Glutamatergic neuron (in vitro differentiated cells): ENCODE measurements at regions not wholly inside any gene's neighbourhood (a gene's known extent, or its start where the extent isn't known, plus 50 kb on each side); places are given as distances from the start of the nearest gene placed in this dataset.
A peak's percentile ranks its signal among the peaks of the same experiment; 100 is the strongest.

ENCODE experiments used
- DNase-seq: peaks from one replicate; pipeline ENCODE4 v3.0.0; 2022
- H3K27ac Mint-ChIP-seq: one replicate; pipeline ENCODE4 v1.8.0; 2020; ENCODE audit warnings: mild to moderate bottlenecking, mixed read lengths, inconsistent platforms; ENCODE audit not compliant: unreplicated experiment
- H3K27me3 Mint-ChIP-seq: one replicate; pipeline ENCODE4 v1.8.0; 2020; ENCODE audit warnings: mild to moderate bottlenecking, moderate library complexity, mixed read lengths, inconsistent platforms; ENCODE audit not compliant: unreplicated experiment
- H3K36me3 Mint-ChIP-seq: one replicate; pipeline ENCODE4 v1.8.0; 2020; ENCODE audit warnings: mild to moderate bottlenecking, mixed read lengths, inconsistent platforms; ENCODE audit not compliant: unreplicated experiment
- H3K4me1 Mint-ChIP-seq: one replicate; pipeline ENCODE4 v1.8.0; 2020; ENCODE audit warnings: mild to moderate bottlenecking, low read depth, mixed read lengths, inconsistent platforms; ENCODE audit not compliant: unreplicated experiment
- H3K4me3 Mint-ChIP-seq: one replicate; pipeline ENCODE4 v1.8.0; 2020; ENCODE audit warnings: mild to moderate bottlenecking, mixed read lengths, inconsistent platforms; ENCODE audit not compliant: unreplicated experiment
- H3K9me3 Mint-ChIP-seq: one replicate; pipeline ENCODE4 v1.8.0; 2020; ENCODE audit warnings: mild to moderate bottlenecking, moderate library complexity, mixed read lengths, inconsistent platforms; ENCODE audit not compliant: unreplicated experiment
- CTCF ChIP-seq: fragments of 200-600 bp; sonication (generic); IDR thresholded peaks from one replicate; pipeline ENCODE4 v1.5.0; 2021; ENCODE audit not compliant: partially characterized antibody, unreplicated experiment

- no peak for TF ChIP-seq CTCF
- Mint-ChIP-seq H3K36me3 (peaks cover 7% of the 10 kb centered on the region), H3K4me1 (peaks cover 4% of the 10 kb centered on the region), H3K9me3 (no peaks in the 10 kb centered on the region), H3K4me3 (peak overlapping the region; percentile 95), H3K27me3 (peaks cover 25% of the 10 kb centered on the region), H3K27ac (peak overlapping the region; percentile 93)
- DNase-seq, result peak; percentile 50
Measured at GRCh38 chr6:21666853-21667681, 73.5 kb downstream of the SOX4 start.

GRCh38 chr6:21668795-21669194 is 75.2 kb downstream of the SOX4 start:
- Mint-ChIP-seq H3K36me3 (peaks cover 9% of the 10 kb centered on the region), H3K27ac (no peak overlapping the region), H3K27me3 (peaks cover 13% of the 10 kb centered on the region), H3K9me3 (peaks cover 3% of the 10 kb centered on the region), H3K4me3 (peak overlapping the region; percentile 95), H3K4me1 (peaks cover 6% of the 10 kb centered on the region)
- no peak for TF ChIP-seq CTCF
- no peak for DNase-seq

GRCh38 chr6:21676769-21677168 is 83.2 kb downstream of the SOX4 start:
- Mint-ChIP-seq H3K9me3 (peaks cover 3% of the 10 kb centered on the region), H3K27ac (no peak overlapping the region), H3K27me3 (no peaks in the 10 kb centered on the region), H3K4me1 (peaks cover 6% of the 10 kb centered on the region), H3K36me3 (peaks cover 9% of the 10 kb centered on the region), H3K4me3 (no peak overlapping the region)
- no peak for DNase-seq
- TF ChIP-seq CTCF, result no peak

GRCh38 chr6:21678990-21679389 is 85.4 kb downstream of the SOX4 start:
- no peak for TF ChIP-seq CTCF
- Mint-ChIP-seq H3K9me3 (no peaks in the 10 kb centered on the region), H3K27me3 (no peaks in the 10 kb centered on the region), H3K4me1 (peaks cover 4% of the 10 kb centered on the region), H3K4me3 (no peak overlapping the region), H3K36me3 (no peaks in the 10 kb centered on the region), H3K27ac (no peak overlapping the region)
- DNase-seq, result no peak

- Mint-ChIP-seq H3K27me3 (no peaks in the 10 kb centered on the region), H3K4me3 (no peak overlapping the region), H3K9me3 (no peaks in the 10 kb centered on the region), H3K36me3 (no peaks in the 10 kb centered on the region), H3K4me1 (peaks cover 2% of the 10 kb centered on the region), H3K27ac (no peak overlapping the region)
- no peak for DNase-seq
- TF ChIP-seq CTCF, result no peak
Measured at GRCh38 chr6:21679761-21680265, 86.3 kb downstream of the SOX4 start.
